ENCODE measurements at regions not wholly inside any gene's neighbourhood (a gene's known extent, or its start where the extent isn't known, plus 50 kb on each side); places are given as distances from the start of the nearest gene placed in this dataset.

GRCh38 chr3:8424281-8424680 is 77.3 kb upstream of the LMCD1 start:
- TF ChIP-seq POLR2A (IDR thresholded peaks at IDR 0.05), result no peak
- no peak for TF ChIP-seq CTCF (IDR thresholded peaks at IDR 0.05)
- no peak for TF ChIP-seq POLR2AphosphoS5 (IDR thresholded peaks at IDR 0.05)
